IMR-90 (cell line): ENCODE measurements at regions not wholly inside any gene's neighbourhood (a gene's known extent, or its start where the extent isn't known, plus 50 kb on each side); places are given as distances from the start of the nearest gene placed in this dataset.

Experiments
- ATAC-seq: fragments of 200-7000 bp; cut with Tn5 transposase; 2 replicates; pipeline ENCODE4 v1.9.1; 2020; ENCODE audit warnings: low read depth, mild to moderate bottlenecking, moderate library complexity
- BruUV-seq: library from RNA; stranded (reverse); fragments of 400-500 nt; replicated peaks from 2 replicates; lab custom pipeline; 2021; lab: Mats Ljungman, UMichigan
- CTCF ChIA-PET: fragments of 300-600 bp; formaldehyde crosslinking; extraction: SDS; loops from one replicate; lab custom pipeline; 2021; ENCODE audit warnings: antibody characterized with exemption; lab: Yijun Ruan, JAX
- POLR2A ChIA-PET: fragments of 300-600 bp; sonication (Branson Sonifier 250); formaldehyde crosslinking; loops from one replicate; lab custom pipeline; 2022; ENCODE audit warnings: antibody characterized with exemption; ENCODE audit not compliant: unreplicated experiment; lab: Charles Lee
- DNase-seq: peaks from one replicate; pipeline ENCODE4 v3.0.0; 2013
- H2AFZ ChIP-seq: replicated peaks from 2 replicates; pipeline ENCODE3; 2013; ENCODE audit warnings: low read length, mild to moderate bottlenecking; ENCODE audit not compliant: poor library complexity
- H2AK5ac ChIP-seq: 2 replicates; pipeline ENCODE4 v1.6.1; 2013; ENCODE audit warnings: low read depth, low read length, inconsistent platforms
- H2AK9ac ChIP-seq: replicated peaks from 2 replicates; pipeline ENCODE3; 2013; ENCODE audit warnings: mild to moderate bottlenecking, low read depth, low read length, moderate library complexity; ENCODE audit not compliant: poor library complexity
- H2BK120ac ChIP-seq: 2 replicates; pipeline ENCODE4 v1.6.1; 2013; ENCODE audit warnings: low read depth, low read length, inconsistent platforms
- H2BK15ac ChIP-seq: 3 replicates; pipeline ENCODE4 v1.6.1; 2013; ENCODE audit warnings: low read depth, low read length, inconsistent platforms
- H2BK20ac ChIP-seq: 2 replicates; pipeline ENCODE4 v1.6.1; 2013; ENCODE audit warnings: low read depth, mild to moderate bottlenecking, inconsistent platforms, low read length, moderate library complexity
- H2BK5ac ChIP-seq: 2 replicates; pipeline ENCODE4 v1.6.1; 2013; ENCODE audit warnings: mild to moderate bottlenecking, low read depth, low read length, inconsistent platforms; ENCODE audit not compliant: poor library complexity, severe bottlenecking
- H3K14ac ChIP-seq: replicated peaks from 2 replicates; pipeline ENCODE4 v1.6.1; 2013; ENCODE audit warnings: low read depth, low read length, inconsistent platforms
- H3K18ac ChIP-seq: 2 replicates; pipeline ENCODE4 v1.6.1; 2013; ENCODE audit warnings: low read depth, low read length, control low read depth
- H3K23ac ChIP-seq: 2 replicates; pipeline ENCODE4 v1.6.1; 2013; ENCODE audit warnings: low read depth, low read length, inconsistent platforms
- H3K27ac ChIP-seq: 2 replicates; pipeline ENCODE4 v1.5.1; 2013; ENCODE audit warnings: mild to moderate bottlenecking, control low read depth, low read length; ENCODE audit not compliant: insufficient read depth
- H3K27me3 ChIP-seq: 2 replicates; pipeline ENCODE4 v1.6.1; 2013; ENCODE audit warnings: low read length; ENCODE audit not compliant: control insufficient read depth, insufficient read depth
- H3K36me3 ChIP-seq: 2 replicates; pipeline ENCODE4 v1.6.1; 2013; ENCODE audit warnings: low read length, mixed read lengths; ENCODE audit not compliant: control insufficient read depth, insufficient read depth
- H3K4ac ChIP-seq: 2 replicates; pipeline ENCODE4 v1.6.1; 2013; ENCODE audit warnings: low read depth, low read length, inconsistent platforms
- H3K4me1 ChIP-seq: 2 replicates; pipeline ENCODE4 v1.6.1; 2013; ENCODE audit warnings: low read length, mixed read lengths; ENCODE audit not compliant: control insufficient read depth, insufficient read depth
- H3K4me2 ChIP-seq: 2 replicates; pipeline ENCODE4 v1.6.1; 2013; ENCODE audit warnings: low read depth, mild to moderate bottlenecking, control low read depth, low read length, moderate library complexity
- H3K4me3 ChIP-seq: 2 replicates; pipeline ENCODE4 v1.5.1; 2013; ENCODE audit warnings: low read depth, mild to moderate bottlenecking, control low read depth, low read length, moderate library complexity; ENCODE audit not compliant: insufficient read depth
- H3K56ac ChIP-seq: 2 replicates; pipeline ENCODE4 v1.6.1; 2013; ENCODE audit warnings: low read length, inconsistent platforms; ENCODE audit not compliant: insufficient read depth; ENCODE audit errors: extremely low read depth
- H3K79me1 ChIP-seq, 2 experiments: 2 replicates each; pipeline ENCODE4 v1.6.1; 2013; ENCODE audit warnings: low read length in 2 of 2, inconsistent platforms in 1 of 2, low read depth in 1 of 2
- H3K9ac ChIP-seq: 2 replicates; pipeline ENCODE4 v1.6.1; 2013; ENCODE audit warnings: low read depth, low read length, control low read depth
- H3K9me1 ChIP-seq: 2 replicates; pipeline ENCODE4 v1.6.1; 2013; ENCODE audit warnings: low read length, inconsistent platforms; ENCODE audit not compliant: insufficient read depth
- H3K9me3 ChIP-seq: 2 replicates; pipeline ENCODE4 v1.6.1; 2013; ENCODE audit warnings: low read length; ENCODE audit not compliant: control insufficient read depth, insufficient read depth
- H4K20me1 ChIP-seq: 2 replicates; pipeline ENCODE4 v1.6.1; 2013; ENCODE audit warnings: low read length, inconsistent platforms; ENCODE audit not compliant: insufficient read depth
- H4K5ac ChIP-seq: 2 replicates; pipeline ENCODE4 v1.6.1; 2013; ENCODE audit warnings: mild to moderate bottlenecking, low read depth, low read length, control low read depth
- H4K8ac ChIP-seq, 2 experiments: 2 replicates each; pipeline ENCODE4 v1.6.1; 2013; ENCODE audit warnings: low read depth in 2 of 2, low read length in 2 of 2, control low read depth in 1 of 2, inconsistent platforms in 1 of 2
- H4K91ac ChIP-seq: 2 replicates; pipeline ENCODE4 v1.6.1; 2013; ENCODE audit warnings: low read depth, low read length, inconsistent platforms; ENCODE audit not compliant: insufficient read depth
- BHLHE40 ChIP-seq: fragments of 150-350 bp; IDR thresholded peaks from 2 replicates; pipeline ENCODE4 v1.6.1; 2016; ENCODE audit warnings: mild to moderate bottlenecking, low read depth, low read length
- CEBPB ChIP-seq: IDR thresholded peaks from 2 replicates; pipeline ENCODE4 v1.6.1; 2012; ENCODE audit warnings: low read depth, low read length, improper control_type of control experiment
- MAZ ChIP-seq: IDR thresholded peaks from 2 replicates; pipeline ENCODE4 v1.6.1; 2012; ENCODE audit warnings: low read depth, mild to moderate bottlenecking, low read length, improper control_type of control experiment, moderate library complexity, borderline replicate concordance
- SMC3 ChIP-seq: fragments of 150-350 bp; IDR thresholded peaks from 2 replicates; pipeline ENCODE4 v1.6.1; 2016; ENCODE audit warnings: low read depth, mild to moderate bottlenecking, antibody characterized with exemption, low read length, moderate library complexity
- WGBS, 2 experiments: methylation state at CpG; one replicate each; pipeline versions ENCODE4 v1.1.5 to v1.1.7; 2013; ENCODE audit warnings: missing lambda C conversion rate in 2 of 2; ENCODE audit not compliant: insufficient read length in 1 of 2; ENCODE audit errors: extremely low coverage in 2 of 2; 5-methylcytosine and 5-hydroxymethylcytosine counted together
- dilution Hi-C: fragments of 300-500 bp; cut with HindIII; formaldehyde crosslinking; loops from one replicate; pipeline ENCODE4 v1.14.3; 2018; ENCODE audit warnings: low sequenced_read_pairs; ENCODE audit not compliant: unreplicated experiment
- in situ Hi-C: fragments of 300-500 bp; cut with MboI; formaldehyde crosslinking; loops from 3 replicates; pipeline ENCODE4 v1.14.3; 2019; ENCODE audit warnings: low sequenced_read_pairs, inconsistent platforms, mixed read lengths
- intact Hi-C: fragments of 100-400 bp; cut with micrococcal nuclease; formaldehyde crosslinking; loops from 2 replicates; pipeline ENCODE4 v1.10.0; 2022
- TF ChIP-seq, protein P1 (sequence below): conservative IDR thresholded peaks from 2 replicates; pipeline ENCODE4 v1.5.1; 2012; ENCODE audit warnings: mild to moderate bottlenecking, low read depth, low read length, improper control_type of control experiment

DNA sequence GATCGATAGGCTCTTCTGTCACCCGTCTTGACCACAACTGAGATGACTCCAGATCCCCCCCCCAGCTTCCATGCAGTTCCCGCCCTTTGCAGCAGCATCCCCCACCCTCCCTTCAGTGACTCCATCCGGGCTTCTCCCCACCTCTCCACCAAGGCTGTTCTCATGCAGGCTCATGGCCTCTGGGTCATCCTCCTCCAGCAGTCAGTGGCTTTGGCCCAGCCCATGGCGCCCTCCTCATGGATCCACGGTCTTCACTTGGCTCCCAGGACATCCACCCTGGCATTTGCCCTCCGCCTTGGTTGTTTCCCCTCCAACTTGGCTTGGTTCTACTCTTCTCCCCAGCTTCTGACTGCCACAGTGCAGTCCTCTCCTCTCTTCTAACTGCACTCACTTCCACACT lies 96.7 kb upstream of the RUFY1 start:
- no peak overlapping the region for H3K4me3 ChIP-seq
- H2AFZ ChIP-seq, result no peak overlapping the region
- ChIA-PET CTCF (no interaction called here), POLR2A (no interaction called here)
- no peak overlapping the region for H3K9ac ChIP-seq
- H3K27ac ChIP-seq, result no peak overlapping the region
- DNase-seq, result no peak
- peaks cover 12% of the 10 kb centered on the region for H3K9me3 ChIP-seq
- no peak overlapping the region for H4K5ac ChIP-seq
- H3K4ac ChIP-seq, result no peak overlapping the region
- 47% methylated on average over 5 of the region's 7 CpGs; no CpG with 5 or more reads in 1 of the 2 experiments for whole genome bisulfite sequencing, 2 experiments
- H2AK5ac ChIP-seq, result no peak overlapping the region
- no peak overlapping the region for H2BK15ac ChIP-seq
- no peak overlapping the region for H4K91ac ChIP-seq
- H4K20me1 ChIP-seq, result no peaks in the 10 kb centered on the region
- TF ChIP-seq BHLHE40 (no peak), CEBPB (no peak), MAZ (no peak), SMC3 (no peak)
- TF ChIP-seq, protein P1, sequence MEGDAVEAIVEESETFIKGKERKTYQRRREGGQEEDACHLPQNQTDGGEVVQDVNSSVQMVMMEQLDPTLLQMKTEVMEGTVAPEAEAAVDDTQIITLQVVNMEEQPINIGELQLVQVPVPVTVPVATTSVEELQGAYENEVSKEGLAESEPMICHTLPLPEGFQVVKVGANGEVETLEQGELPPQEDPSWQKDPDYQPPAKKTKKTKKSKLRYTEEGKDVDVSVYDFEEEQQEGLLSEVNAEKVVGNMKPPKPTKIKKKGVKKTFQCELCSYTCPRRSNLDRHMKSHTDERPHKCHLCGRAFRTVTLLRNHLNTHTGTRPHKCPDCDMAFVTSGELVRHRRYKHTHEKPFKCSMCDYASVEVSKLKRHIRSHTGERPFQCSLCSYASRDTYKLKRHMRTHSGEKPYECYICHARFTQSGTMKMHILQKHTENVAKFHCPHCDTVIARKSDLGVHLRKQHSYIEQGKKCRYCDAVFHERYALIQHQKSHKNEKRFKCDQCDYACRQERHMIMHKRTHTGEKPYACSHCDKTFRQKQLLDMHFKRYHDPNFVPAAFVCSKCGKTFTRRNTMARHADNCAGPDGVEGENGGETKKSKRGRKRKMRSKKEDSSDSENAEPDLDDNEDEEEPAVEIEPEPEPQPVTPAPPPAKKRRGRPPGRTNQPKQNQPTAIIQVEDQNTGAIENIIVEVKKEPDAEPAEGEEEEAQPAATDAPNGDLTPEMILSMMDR, result no peak
- H3K9me1 ChIP-seq, result no peaks in the 10 kb centered on the region
- no peak overlapping the region for H2BK120ac ChIP-seq
- no peaks in the 10 kb centered on the region for H3K36me3 ChIP-seq
- H3K79me1 ChIP-seq, result no peaks in the 10 kb centered on the region
- H3K18ac ChIP-seq, result no peak overlapping the region
- H3K14ac ChIP-seq, result no peak overlapping the region
- intact Hi-C loops (no loop called here), in situ Hi-C loops (no loop called here), dilution Hi-C loops (no loop called here)
- 0 out of 2 replicates have a peak, but pooled peaks cover 2% of the 10 kb centered on the region for H3K27me3 ChIP-seq
- no peak overlapping the region for H3K23ac ChIP-seq
- H3K4me1 ChIP-seq, result no peaks in the 10 kb centered on the region
- no peak overlapping the region for H3K56ac ChIP-seq
- ATAC-seq, result no peak
- no peak overlapping the region for H2BK5ac ChIP-seq
- H2AK9ac ChIP-seq, result no peak overlapping the region
- no peak overlapping the region for H3K4me2 ChIP-seq
- no TSS peak for BruUV-seq
- H4K8ac ChIP-seq, result no peak overlapping the region
- H2BK20ac ChIP-seq, result no peak overlapping the region
